ENCODE measurements at regions not wholly inside any gene's neighbourhood (a gene's known extent, or its start where the extent isn't known, plus 50 kb on each side); places are given as distances from the start of the nearest gene placed in this dataset.

DNA sequence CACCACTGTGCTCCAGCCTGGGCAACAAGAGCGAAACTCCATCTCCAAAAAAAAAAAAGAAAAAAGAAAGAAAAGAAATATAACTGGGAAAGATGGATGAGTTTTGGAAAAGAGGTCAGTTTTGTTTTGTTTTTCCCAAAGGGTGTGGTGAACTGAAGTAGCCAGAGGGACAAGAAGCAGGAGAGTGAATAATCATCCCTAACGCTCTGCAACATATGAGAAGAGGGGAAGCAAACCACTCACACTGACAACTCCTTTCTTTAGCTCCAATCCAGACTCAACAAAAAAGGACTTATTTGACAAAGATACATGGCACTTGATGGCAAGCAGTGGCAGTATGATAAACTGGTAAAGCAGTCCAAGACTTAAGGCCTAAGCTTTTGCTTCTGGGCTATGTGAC is 176.1 kb upstream of the HMHB1 start:
- FAIRE-seq, result no peak
- CTCF ChIA-PET (ENCODE audit: partially characterized antibody), result no interaction called here

More for the DNA sequence above, 176.1 kb upstream of the HMHB1 start:
- H3K9ac ChIP-seq (replicated peaks in 1 of 4; ENCODE audit: extremely low read depth in 1 of 4, low read depth in 3 of 4, low read length in 3 of 4), result no peak overlapping the region
- no peak overlapping the region for H4K5ac ChIP-seq (ENCODE audit: insufficient read length, low read depth, low read length)
- no peak overlapping the region for H3K18ac ChIP-seq (ENCODE audit: extremely low read depth, low read length)
- H3K27me3 ChIP-seq (replicated peaks in 1 of 4; ENCODE audit: control insufficient read depth in 3 of 4, extremely low read depth in 1 of 4, insufficient read depth in 3 of 4, low read length in 3 of 4), result no peaks in the 10 kb centered on the region
- H2BK120ac ChIP-seq (replicated peaks; ENCODE audit: low read depth, low read length), result no peak overlapping the region
- H2BK15ac ChIP-seq (ENCODE audit: low read length), result no peak overlapping the region
- no peak for TF ChIP-seq SP2 (IDR thresholded peaks at IDR 0.05; ENCODE audit: low read length)
- TF ChIP-seq CHD1 (IDR thresholded peaks at IDR 0.05; ENCODE audit: low read depth, low read length), result no peak
- no peak for TF ChIP-seq ATF2 (IDR thresholded peaks at IDR 0.05; ENCODE audit: low read length)
- TF ChIP-seq TAF1 (IDR thresholded peaks at IDR 0.05; ENCODE audit: low read depth, low read length), result no peak
- H3K4me2 ChIP-seq (ENCODE audit: insufficient read depth in 1 of 2, low read depth in 2 of 2, low read length in 2 of 2), result no peak overlapping the region
- POLR2A ChIA-PET (ENCODE audit: partially characterized antibody), result no interaction called here
- peak overlapping the region; percentile 53; the same call in 1 of the 2 replicates for H2AFZ ChIP-seq (ENCODE audit: low read length)
- no peaks in the 10 kb centered on the region for H3K79me1 ChIP-seq (ENCODE audit: low read depth, low read length)
- H3K23ac ChIP-seq (ENCODE audit: insufficient read length), result no peak overlapping the region
- H2AK5ac ChIP-seq (ENCODE audit: low read depth, low read length), result no peak overlapping the region
- no peak overlapping the region for H3K4ac ChIP-seq (replicated peaks; ENCODE audit: insufficient read length, low read depth, low read length)
- H4K91ac ChIP-seq (replicated peaks; ENCODE audit: insufficient read length, low read length), result no peak overlapping the region
- H4K8ac ChIP-seq (ENCODE audit: extremely low read depth, insufficient read depth, low read length), result no peak overlapping the region
- H3K27ac ChIP-seq (ENCODE audit: low read depth, low read length), result no peak overlapping the region
- H3K4me3 ChIP-seq (ENCODE audit: extremely low read depth in 1 of 4, insufficient read depth in 2 of 4, low read depth in 3 of 4, low read length in 4 of 4), result no peak overlapping the region
- no peak for DNase-seq (ENCODE audit: low read depth in 1 of 2, low spot score in 2 of 2)
- no peaks in the 10 kb centered on the region for H3K4me1 ChIP-seq (replicated peaks in 1 of 4; ENCODE audit: control insufficient read depth in 3 of 4, insufficient read depth in 4 of 4, low read length in 3 of 4)
- no peaks in the 10 kb centered on the region for H3K9me3 ChIP-seq (ENCODE audit: insufficient read depth in 2 of 2, low read depth in 1 of 2, low read length in 1 of 2)
- H3K23me2 ChIP-seq (ENCODE audit: low read depth, low read length), result no peaks in the 10 kb centered on the region
- no peaks in the 10 kb centered on the region for H3K79me2 ChIP-seq (ENCODE audit: control insufficient read depth in 1 of 2, insufficient read depth in 2 of 2, low read length in 2 of 2)
- 78% methylated on average over 1 of the region's 2 CpGs; no CpG with 5 or more reads in 1 of the 2 experiments for WGBS, 2 experiments (ENCODE audit: extremely low coverage in 1 of 2, insufficient coverage in 1 of 2, insufficient read length in 1 of 2, insufficient replicate concordance in 2 of 2, low coverage in 1 of 2, low lambda C conversion rate in 2 of 2, missing lambda C conversion rate in 1 of 2)
- H2BK5ac ChIP-seq (ENCODE audit: low read depth, low read length), result no peak overlapping the region
- no peak overlapping the region for H2BK20ac ChIP-seq (ENCODE audit: low read length)
- H3K36me3 ChIP-seq (ENCODE audit: control insufficient read depth in 2 of 4, insufficient read depth in 4 of 4, low read length in 3 of 4), result no peaks in the 10 kb centered on the region
- H3K56ac ChIP-seq (replicated peaks; ENCODE audit: insufficient read length, low read depth, low read length), result no peak overlapping the region
- H2BK12ac ChIP-seq (ENCODE audit: low read depth, low read length), result no peak overlapping the region
- no peak overlapping the region for H3K14ac ChIP-seq (ENCODE audit: insufficient read length)
- H4K20me1 ChIP-seq (replicated peaks in 1 of 2; ENCODE audit: control insufficient read depth in 1 of 2, insufficient read depth in 2 of 2, low read length in 2 of 2), result no peaks in the 10 kb centered on the region
